T-cell (primary cell): ENCODE measurements at regions not wholly inside any gene's neighbourhood (a gene's known extent, or its start where the extent isn't known, plus 50 kb on each side); places are given as distances from the start of the nearest gene placed in this dataset.

Source experiments
- ATAC-seq, 4 experiments: fragments of 200-7000 bp in 3 of 4; fragments of 150-1000 bp in 1 of 4; cut with Tn5 transposase; replicated peaks in 1 of 4; 1 replicate in 3 of 4; 2 replicates in 1 of 4; pipeline ENCODE4 v1.10.0; 2021; ENCODE audit warnings: moderate library complexity in 3 of 4, mild to moderate bottlenecking in 2 of 4, moderate number of reproducible peaks in 1 of 4
- CTCF ChIA-PET, 2 donors: fragments of 300-600 bp; sonication (Branson Sonifier 250); formaldehyde crosslinking; loops; one replicate each; lab custom pipeline; 2022; ENCODE audit warnings: antibody characterized with exemption in 2 of 2; lab: Charles Lee
- POLR2A ChIA-PET, 2 donors: fragments of 300-600 bp; sonication (Branson Sonifier 250); formaldehyde crosslinking; loops; one replicate each; lab custom pipeline; 2022; ENCODE audit warnings: antibody characterized with exemption in 2 of 2; lab: Charles Lee
- DNase-seq, 35 experiments: peaks; one replicate each; pipeline versions ENCODE4 v3.0.0 to v3.0.0-alpha.2; 2013 to 2023
- H3K27ac ChIP-seq: one replicate; pipeline ENCODE4 v1.5.1; 2013; ENCODE audit warnings: low read length
- H3K27me3 ChIP-seq, 2 experiments: replicated peaks in 1 of 2; 1 replicate in 1 of 2; 2 replicates in 1 of 2; pipeline versions ENCODE4 v1.6.1 to v1.7.0; 2013; ENCODE audit warnings: low read length in 1 of 2, mixed read lengths in 1 of 2; ENCODE audit not compliant: control insufficient read depth in 2 of 2, insufficient read depth in 2 of 2; ENCODE audit errors: extremely low read depth in 1 of 2
- H3K36me3 ChIP-seq, 2 donors: 1 replicate in 1 of 2; 2 replicates in 1 of 2; pipeline versions ENCODE4 v1.6.1 to v1.7.0; 2013; ENCODE audit warnings: low read length in 1 of 2; ENCODE audit not compliant: control insufficient read depth in 2 of 2, insufficient read depth in 1 of 2; ENCODE audit errors: extremely low read depth in 1 of 2
- H3K4me1 ChIP-seq, 2 experiments: 1 replicate in 1 of 2; 2 replicates in 1 of 2; pipeline versions ENCODE4 v1.6.1 to v1.7.0; 2013; ENCODE audit warnings: low read length in 2 of 2, mixed read lengths in 1 of 2; ENCODE audit not compliant: insufficient read depth in 2 of 2, control insufficient read depth in 1 of 2; ENCODE audit errors: extremely low read depth in 1 of 2
- H3K4me3 ChIP-seq, 2 donors: 1 replicate in 1 of 2; 2 replicates in 1 of 2; pipeline versions ENCODE4 v1.5.1 to v1.7.0; 2013; ENCODE audit warnings: mild to moderate bottlenecking in 2 of 2, low read length in 1 of 2, moderate library complexity in 1 of 2; ENCODE audit not compliant: control insufficient read depth in 1 of 2; ENCODE audit errors: extremely low read depth in 1 of 2
- H3K9me3 ChIP-seq: 2 replicates; pipeline ENCODE4 v1.7.0; 2013
- H3K27ac Mint-ChIP-seq, 2 donors: one replicate each; pipeline ENCODE4 v1.8.0; 2020 to 2021; ENCODE audit warnings: mild to moderate bottlenecking in 2 of 2, mixed read lengths in 2 of 2
- H3K27me3 Mint-ChIP-seq, 2 donors: one replicate each; pipeline ENCODE4 v1.8.0; 2021 to 2022; ENCODE audit warnings: mixed read lengths in 2 of 2
- H3K36me3 Mint-ChIP-seq: one replicate; pipeline ENCODE4 v1.8.0; 2021; ENCODE audit warnings: mixed read lengths
- H3K4me1 Mint-ChIP-seq, 3 donors: one replicate each; pipeline ENCODE4 v1.8.0; 2020 to 2022; ENCODE audit warnings: mixed read lengths in 3 of 3, mild to moderate bottlenecking in 1 of 3
- H3K4me3 Mint-ChIP-seq, 3 donors: one replicate each; pipeline ENCODE4 v1.8.0; 2020 to 2022; ENCODE audit warnings: mild to moderate bottlenecking in 3 of 3, mixed read lengths in 3 of 3, moderate library complexity in 3 of 3
- H3K9me3 Mint-ChIP-seq, 3 donors: one replicate each; pipeline ENCODE4 v1.8.0; 2020 to 2022; ENCODE audit warnings: mixed read lengths in 3 of 3
- WGBS: methylation state at CpG from one replicate; pipeline ENCODE4 v1.1.5; 2013; ENCODE audit warnings: missing lambda C conversion rate; ENCODE audit not compliant: insufficient coverage; 5-methylcytosine and 5-hydroxymethylcytosine counted together

DNA sequence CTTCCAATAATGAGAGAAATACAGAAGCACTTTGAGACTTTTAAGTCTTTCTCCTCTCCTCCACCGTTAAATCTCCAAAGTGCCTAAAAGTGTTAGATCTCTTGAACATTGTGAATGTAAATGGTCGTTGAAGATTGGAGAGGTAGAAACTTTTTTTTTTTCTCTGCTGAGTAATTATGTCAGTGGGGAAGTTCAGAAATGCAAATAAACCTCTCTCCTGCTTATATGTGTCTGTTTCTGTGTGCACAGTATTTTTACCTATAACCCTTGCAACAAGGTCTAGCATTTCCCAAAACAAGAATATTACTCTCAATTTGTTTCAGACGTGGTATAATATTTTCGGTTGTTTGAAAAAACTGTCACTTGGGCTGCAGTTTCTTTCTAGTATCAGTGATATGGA is 833.6 kb upstream of the CDH8 start:
- WGBS = no CpG with 5 or more reads among the region's 4 CpGs
- no peaks in the 10 kb centered on the region for H3K36me3 ChIP-seq
- DNase-seq = no peak
- ChIA-PET POLR2A (interaction anchor here in 1 of 2 donors (0.6 kb wide), 1 partner anchor 1952 kb away, joined by 3 read pairs; no protein-coding TSS in a partner anchor), CTCF (interaction anchor here in 1 of 2 donors (0.7 kb wide), 1 partner anchor 8 kb away, joined by 3 read pairs; no protein-coding TSS in a partner anchor)
- Mint-ChIP-seq H3K36me3 (no peaks in the 10 kb centered on the region), H3K9me3 (peaks cover 6 to 30% (median 24%) of the 10 kb centered on the region in 3 donors), H3K4me3 (no peak overlapping the region), H3K4me1 (no peaks in the 10 kb centered on the region), H3K27me3 (no peaks in the 10 kb centered on the region), H3K27ac (no peak overlapping the region)
- no peak overlapping the region for H3K4me3 ChIP-seq
- no peaks in the 10 kb centered on the region for H3K27me3 ChIP-seq
- no peak overlapping the region for H3K27ac ChIP-seq
- no peaks in the 10 kb centered on the region for H3K4me1 ChIP-seq
- peaks cover 5% of the 10 kb centered on the region for H3K9me3 ChIP-seq
- no peak for ATAC-seq

DNA sequence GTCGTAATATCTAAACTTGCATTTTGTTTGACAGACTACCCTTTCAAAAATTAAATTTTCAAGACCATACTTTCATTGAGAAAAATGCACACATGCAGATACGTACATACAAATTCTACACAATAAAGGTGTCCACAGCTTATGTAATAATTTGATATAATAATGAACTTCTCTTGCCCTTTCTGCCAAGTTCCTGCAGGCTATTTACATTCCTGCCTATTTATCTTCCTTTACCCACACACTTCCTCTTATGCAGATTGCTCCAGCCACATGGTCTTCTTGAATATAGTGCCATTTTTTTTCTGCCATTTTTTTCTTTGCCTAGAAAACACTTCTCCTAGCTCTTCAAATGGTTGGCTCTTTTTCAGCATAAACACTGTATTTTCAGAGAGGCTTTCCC is 826.9 kb upstream of the CDH8 start:
- no peaks in the 10 kb centered on the region for H3K27me3 ChIP-seq
- Mint-ChIP-seq H3K27ac (no peak overlapping the region), H3K27me3 (no peaks in the 10 kb centered on the region), H3K4me3 (no peak overlapping the region), H3K9me3 (peaks cover 5 to 32% (median 23%) of the 10 kb centered on the region in 3 donors), H3K36me3 (no peaks in the 10 kb centered on the region), H3K4me1 (no peaks in the 10 kb centered on the region)
- no peaks in the 10 kb centered on the region for H3K36me3 ChIP-seq
- H3K27ac ChIP-seq = no peak overlapping the region
- ATAC-seq (no peak), DNase-seq (no peak)
- no CpG with 5 or more reads among the region's 2 CpGs for WGBS
- H3K4me3 ChIP-seq = no peak overlapping the region
- H3K9me3 ChIP-seq = no peaks in the 10 kb centered on the region
- CTCF ChIA-PET = no interaction called here
- POLR2A ChIA-PET = no interaction called here
- H3K4me1 ChIP-seq = no peaks in the 10 kb centered on the region

DNA sequence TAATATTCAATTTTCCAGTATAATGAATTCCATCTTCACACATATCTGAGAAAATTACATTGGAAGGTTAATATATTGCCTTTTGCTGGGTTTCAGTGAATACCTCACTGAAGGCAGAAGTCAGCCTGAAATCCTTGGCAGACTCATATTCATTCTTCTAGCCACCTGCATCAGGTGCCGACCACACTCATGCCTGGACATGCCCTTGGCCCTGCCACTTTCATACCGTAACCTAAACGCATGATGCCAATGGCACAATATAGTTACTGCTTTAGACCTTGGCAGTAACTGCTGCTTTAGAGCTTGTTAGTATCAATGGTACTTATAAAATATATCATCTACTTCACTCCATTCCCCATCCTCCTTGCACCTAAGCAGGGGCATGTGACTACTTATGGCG is 817.6 kb upstream of the CDH8 start:
- DNase-seq (no peak), ATAC-seq (no peak)
- Histone ChIP-seq H3K4me3 (no peak overlapping the region), H3K27ac (no peak overlapping the region), H3K36me3 (no peaks in the 10 kb centered on the region), H3K4me1 (no peaks in the 10 kb centered on the region), H3K9me3 (peaks cover 5% of the 10 kb centered on the region), H3K27me3 (no peaks in the 10 kb centered on the region)
- H3K27ac Mint-ChIP-seq = no peak overlapping the region
- H3K9me3 Mint-ChIP-seq = peaks cover 20 to 26% (median 23%) of the 10 kb centered on the region in 3 donors
- H3K27me3 Mint-ChIP-seq = no peaks in the 10 kb centered on the region
- H3K36me3 Mint-ChIP-seq = no peaks in the 10 kb centered on the region
- H3K4me1 Mint-ChIP-seq = no peaks in the 10 kb centered on the region
- no peak overlapping the region for H3K4me3 Mint-ChIP-seq
- POLR2A ChIA-PET = no interaction called here
- CTCF ChIA-PET = no interaction called here
- WGBS = 92% methylated on average over 3 of the region's 4 CpGs

DNA sequence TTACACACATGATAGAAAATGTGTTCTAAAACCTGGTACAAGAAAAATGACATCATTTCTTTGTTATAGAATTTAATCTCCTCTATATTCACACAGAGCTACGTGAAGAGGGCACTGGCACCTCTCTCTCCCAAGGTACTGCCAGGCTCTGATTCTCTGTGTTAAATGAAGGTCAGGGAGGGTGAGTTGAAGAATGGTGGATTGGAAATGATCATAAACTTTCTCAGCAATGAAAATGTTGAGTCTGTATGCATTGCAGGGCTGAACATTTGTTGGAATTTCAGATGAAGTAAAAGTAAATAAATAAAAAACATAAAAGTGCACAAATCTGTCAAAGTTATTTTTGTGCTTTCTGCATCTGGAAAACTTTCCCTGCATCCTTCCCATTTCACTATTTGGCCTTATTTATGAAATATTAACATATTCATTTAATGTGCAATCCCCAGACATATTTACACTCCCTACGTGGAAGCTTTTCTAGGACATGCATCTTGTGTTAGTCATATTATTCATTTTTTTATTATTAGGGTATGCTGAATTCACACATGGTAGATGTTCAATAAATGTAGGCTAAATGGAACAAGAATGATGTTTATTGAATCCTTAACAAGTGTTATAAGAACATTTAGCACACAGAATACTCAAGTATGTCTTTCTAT is 810.3 kb upstream of the CDH8 start:
- Mint-ChIP-seq H3K4me1 (no peaks in the 10 kb centered on the region), H3K27me3 (no peaks in the 10 kb centered on the region), H3K9me3 (peaks cover 8 to 31% (median 23%) of the 10 kb centered on the region in 3 donors), H3K4me3 (no peak overlapping the region), H3K36me3 (no peaks in the 10 kb centered on the region), H3K27ac (no peak overlapping the region)
- Histone ChIP-seq H3K4me3 (no peak overlapping the region), H3K27ac (no peak overlapping the region), H3K9me3 (no peaks in the 10 kb centered on the region), H3K4me1 (no peaks in the 10 kb centered on the region), H3K36me3 (no peaks in the 10 kb centered on the region), H3K27me3 (no peaks in the 10 kb centered on the region)
- ChIA-PET CTCF (no interaction called here), POLR2A (no interaction called here)
- ATAC-seq (no peak), DNase-seq (no peak)
- WGBS = no CpG with 5 or more reads among the region's 2 CpGs

DNA sequence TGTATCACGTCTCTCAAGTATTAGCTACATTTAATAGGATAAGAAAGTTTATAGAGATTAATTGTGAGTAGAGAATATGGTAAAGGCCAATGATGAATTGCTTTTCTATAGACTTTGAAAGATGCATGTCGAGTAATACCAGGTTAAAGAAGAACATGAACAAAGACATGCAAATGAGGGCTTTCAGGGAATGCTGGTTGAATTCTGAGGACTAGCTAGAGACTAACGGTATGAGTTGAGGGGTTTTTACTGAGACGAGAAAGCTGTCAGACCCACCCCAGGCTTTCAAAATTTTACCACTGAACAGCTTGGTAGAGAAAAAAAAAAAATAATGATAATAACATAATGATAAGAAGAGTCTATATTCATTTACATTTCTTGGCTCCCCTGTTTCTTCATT is 796.0 kb upstream of the CDH8 start:
- Histone ChIP-seq H3K4me1 (no peaks in the 10 kb centered on the region), H3K9me3 (no peaks in the 10 kb centered on the region), H3K36me3 (no peaks in the 10 kb centered on the region), H3K4me3 (no peak overlapping the region), H3K27me3 (no peaks in the 10 kb centered on the region), H3K27ac (no peak overlapping the region)
- WGBS = 40% methylated on average over 1 of the region's 4 CpGs
- POLR2A ChIA-PET = no interaction called here
- ATAC-seq = no peak
- Mint-ChIP-seq H3K36me3 (no peaks in the 10 kb centered on the region), H3K27ac (no peak overlapping the region), H3K4me1 (no peaks in the 10 kb centered on the region), H3K4me3 (no peak overlapping the region), H3K9me3 (peaks cover 24 to 38% (median 31%) of the 10 kb centered on the region in 3 donors), H3K27me3 (no peaks in the 10 kb centered on the region)
- DNase-seq = no peak
- CTCF ChIA-PET = interaction anchor here in 1 of 2 donors (0.7 kb wide), 1 partner anchor 551 kb away, joined by 3 read pairs; no protein-coding TSS in a partner anchor

DNA sequence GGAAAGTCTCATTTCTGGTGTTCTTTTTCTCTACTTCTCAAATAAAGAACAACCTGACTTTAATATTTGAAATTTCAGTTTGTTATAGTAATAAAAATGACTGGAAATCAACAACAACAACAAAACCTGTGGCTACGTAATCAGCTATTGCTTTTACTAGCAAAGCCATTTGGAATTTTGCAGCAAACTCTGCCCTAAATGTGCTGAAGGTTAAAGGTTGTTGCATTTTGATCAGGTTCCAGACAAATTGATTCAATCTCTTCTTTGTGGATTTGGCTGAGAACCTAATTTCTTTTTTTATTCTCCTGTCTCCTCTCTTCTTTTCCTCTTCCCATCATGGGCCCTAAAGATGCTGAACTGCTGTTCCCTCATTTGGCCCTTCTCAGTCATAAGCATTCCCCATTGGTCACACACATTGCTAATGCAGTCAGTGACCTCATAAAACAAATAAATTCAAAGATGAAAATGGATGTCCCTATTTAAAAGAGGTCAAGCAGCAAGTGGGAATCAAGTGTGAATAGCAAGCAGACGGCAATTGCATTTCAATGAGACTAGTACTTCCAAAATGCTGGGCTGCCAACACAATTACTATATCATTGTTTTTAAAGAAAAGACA is 795.1 kb upstream of the CDH8 start:
- DNase-seq (no peak), ATAC-seq (no peak)
- POLR2A ChIA-PET = no interaction called here
- H3K9me3 Mint-ChIP-seq = peaks cover 24 to 39% (median 26%) of the 10 kb centered on the region in 3 donors
- no peaks in the 10 kb centered on the region for H3K27me3 Mint-ChIP-seq
- Histone ChIP-seq H3K4me3 (no peak overlapping the region), H3K36me3 (no peaks in the 10 kb centered on the region), H3K27ac (no peak overlapping the region), H3K4me1 (no peaks in the 10 kb centered on the region), H3K27me3 (no peaks in the 10 kb centered on the region), H3K9me3 (no peaks in the 10 kb centered on the region)
- no peaks in the 10 kb centered on the region for H3K36me3 Mint-ChIP-seq
- WGBS = no CpG with 5 or more reads among the region's 2 CpGs
- no peak overlapping the region for H3K27ac Mint-ChIP-seq
- H3K4me3 Mint-ChIP-seq = no peak overlapping the region
- CTCF ChIA-PET = interaction anchor here in 1 of 2 donors (0.7 kb wide), 1 partner anchor 552 kb away, joined by 3 read pairs; no protein-coding TSS in a partner anchor
- H3K4me1 Mint-ChIP-seq = no peaks in the 10 kb centered on the region
